GM23338 (cell line): ENCODE measurements at regions not wholly inside any gene's neighbourhood (a gene's known extent, or its start where the extent isn't known, plus 50 kb on each side); places are given as distances from the start of the nearest gene placed in this dataset.

ENCODE experiments used
- ATAC-seq: fragments of 200-7000 bp; cut with Tn5 transposase; 3 replicates; pipeline ENCODE4 v1.9.1; 2020
- DNase-seq: peaks from one replicate; pipeline ENCODE4 v3.0.0-alpha.2; 2015; ENCODE audit warnings: low spot score
- H2AFZ ChIP-seq: fragments of 200-600 bp; sonication (generic); 2 replicates; pipeline ENCODE4 v1.8.0; 2016; ENCODE audit warnings: antibody characterized with exemption, mild to moderate bottlenecking, moderate library complexity
- H3F3A ChIP-seq: fragments of 200-600 bp; sonication (generic); replicated peaks from 2 replicates; pipeline ENCODE4 v1.8.0; 2017; ENCODE audit warnings: antibody characterized with exemption, mixed run types, low read depth
- H3K27ac ChIP-seq: fragments of 200-600 bp; sonication (generic); 2 replicates; pipeline ENCODE4 v1.6.1; 2016; ENCODE audit warnings: low read depth
- H3K27me3 ChIP-seq: fragments of 200-600 bp; sonication (generic); 2 replicates; pipeline ENCODE4 v1.8.0; 2016; ENCODE audit warnings: mild to moderate bottlenecking, mixed run types, moderate library complexity; ENCODE audit not compliant: insufficient read depth
- H3K36me3 ChIP-seq: fragments of 200-600 bp; sonication (generic); 2 replicates; pipeline ENCODE4 v1.8.0; 2016; ENCODE audit warnings: mild to moderate bottlenecking; ENCODE audit not compliant: insufficient read depth
- H3K4me1 ChIP-seq: fragments of 200-600 bp; sonication (generic); 2 replicates; pipeline ENCODE4 v1.8.0; 2016; ENCODE audit warnings: mild to moderate bottlenecking, moderate library complexity; ENCODE audit not compliant: insufficient read depth
- H3K4me2 ChIP-seq: fragments of 200-600 bp; sonication (generic); 2 replicates; pipeline ENCODE4 v1.7.1; 2017; ENCODE audit warnings: mixed run types
- H3K4me3 ChIP-seq: fragments of 200-600 bp; sonication (generic); 2 replicates; pipeline ENCODE4 v1.6.1; 2016; ENCODE audit warnings: mixed run types
- H3K79me2 ChIP-seq: fragments of 200-600 bp; sonication (generic); replicated peaks from 2 replicates; pipeline ENCODE4 v1.8.0; 2017; ENCODE audit warnings: mild to moderate bottlenecking; ENCODE audit not compliant: insufficient read depth
- H3K9me2 ChIP-seq: fragments of 200-600 bp; sonication (generic); 2 replicates; pipeline ENCODE4 v1.8.0; 2017; ENCODE audit not compliant: insufficient read depth
- H4K20me1 ChIP-seq: fragments of 200-600 bp; sonication (generic); replicated peaks from 2 replicates; pipeline ENCODE4 v1.8.0; 2017; ENCODE audit warnings: mild to moderate bottlenecking; ENCODE audit not compliant: insufficient read depth
- H3K27ac Mint-ChIP-seq: 2 replicates; pipeline ENCODE4 v1.8.0; 2020; ENCODE audit warnings: inconsistent platforms, mild to moderate bottlenecking, moderate library complexity, mixed read lengths
- H3K27me3 Mint-ChIP-seq: 3 replicates; pipeline ENCODE4 v1.8.0; 2022; ENCODE audit warnings: low read depth, mild to moderate bottlenecking, moderate library complexity, mixed read lengths, inconsistent platforms; ENCODE audit not compliant: insufficient read depth, poor library complexity
- H3K36me3 Mint-ChIP-seq: 3 replicates; pipeline ENCODE4 v1.8.0; 2021; ENCODE audit warnings: low read depth, mild to moderate bottlenecking, inconsistent platforms, moderate library complexity, mixed read lengths
- H3K4me1 Mint-ChIP-seq: 3 replicates; pipeline ENCODE4 v1.8.0; 2020; ENCODE audit warnings: mild to moderate bottlenecking, inconsistent platforms, mixed read lengths
- H3K4me3 Mint-ChIP-seq: 3 replicates; pipeline ENCODE4 v1.8.0; 2021; ENCODE audit warnings: moderate library complexity, mild to moderate bottlenecking, inconsistent platforms, mixed read lengths
- H3K9me3 Mint-ChIP-seq: 3 replicates; pipeline ENCODE4 v1.8.0; 2020; ENCODE audit warnings: moderate library complexity, mild to moderate bottlenecking, inconsistent platforms, mixed read lengths
- CREB1 ChIP-seq: fragments of 250-450 bp; sonication (Bioruptor Pico); IDR thresholded peaks from 2 replicates; pipeline ENCODE4 v1.5.0; 2020; ENCODE audit warnings: low read depth, mild to moderate bottlenecking, moderate library complexity
- CTCF ChIP-seq, 2 experiments: fragments of 200-600 bp in 1 of 2; sonication (generic) in 1 of 2; conservative IDR thresholded peaks; 2 replicates each; pipeline versions ENCODE4 v1.5.1 to v1.6.1; 2016 to 2017; ENCODE audit warnings: antibody characterized with exemption in 2 of 2, low read depth in 2 of 2, mild to moderate bottlenecking in 2 of 2, moderate library complexity in 1 of 2
- EZH2 ChIP-seq: fragments of 200-600 bp; sonication (generic); IDR thresholded peaks from one replicate; pipeline ENCODE4 v1.8.0; 2017; ENCODE audit warnings: antibody characterized with exemption, mild to moderate bottlenecking, low read depth; ENCODE audit not compliant: unreplicated experiment
- EZH2phosphoT487 ChIP-seq: fragments of 200-600 bp; sonication (generic); IDR thresholded peaks from one replicate; pipeline ENCODE4 v1.8.1; 2018; ENCODE audit warnings: antibody characterized with exemption; ENCODE audit not compliant: unreplicated experiment
- JUNB ChIP-seq: IDR thresholded peaks from one replicate; pipeline ENCODE4 v1.6.1; 2016; ENCODE audit warnings: antibody characterized with exemption; ENCODE audit not compliant: unreplicated experiment
- POLR2AphosphoS5 ChIP-seq: IDR thresholded peaks from 2 replicates; pipeline ENCODE4 v1.6.1; 2016; ENCODE audit warnings: antibody characterized with exemption, low read depth
- STAT1 ChIP-seq: IDR thresholded peaks from one replicate; pipeline ENCODE4 v1.6.1; 2016; ENCODE audit warnings: antibody characterized with exemption; ENCODE audit not compliant: unreplicated experiment
- ZNF114 ChIP-seq: fragments of 250-450 bp; sonication (Bioruptor Pico); IDR thresholded peaks from 2 replicates; pipeline ENCODE4 v1.5.0; 2020; ENCODE audit warnings: mild to moderate bottlenecking, moderate library complexity
- ZNF331 ChIP-seq: fragments of 250-450 bp; sonication (Bioruptor Pico); IDR thresholded peaks from 2 replicates; pipeline ENCODE4 v1.5.0; 2020; ENCODE audit warnings: low read depth, mild to moderate bottlenecking, moderate library complexity
- ZNF462 ChIP-seq: fragments of 250-450 bp; sonication (Bioruptor Pico); IDR thresholded peaks from 2 replicates; pipeline ENCODE4 v1.5.0; 2020; ENCODE audit warnings: mild to moderate bottlenecking, moderate library complexity
- TF ChIP-seq, protein P1 (sequence below): IDR thresholded peaks from one replicate; pipeline ENCODE4 v1.6.1; 2018; ENCODE audit warnings: antibody characterized with exemption; ENCODE audit not compliant: unreplicated experiment
- TF ChIP-seq, protein P2 (sequence below): IDR thresholded peaks from 2 replicates; pipeline ENCODE4 v1.6.1; 2016; ENCODE audit warnings: antibody characterized with exemption

- Mint-ChIP-seq H3K4me3 (no peak overlapping the region), H3K27me3 (no peaks in the 10 kb centered on the region), H3K27ac (no peak overlapping the region), H3K9me3 (no peaks in the 10 kb centered on the region), H3K36me3 (no peaks in the 10 kb centered on the region), H3K4me1 (peaks cover 44% of the 10 kb centered on the region)
- DNase-seq (no peak), ATAC-seq (no peak)
- Histone ChIP-seq H3K27me3 (no peaks in the 10 kb centered on the region), H3K36me3 (no peaks in the 10 kb centered on the region), H3K79me2 (no peaks in the 10 kb centered on the region), H2AFZ (no peak overlapping the region), H3K4me1 (peaks cover 13% of the 10 kb centered on the region), H3K4me2 (no peak overlapping the region), H3F3A (no peaks in the 10 kb centered on the region), H4K20me1 (no peaks in the 10 kb centered on the region), H3K27ac (no peak overlapping the region), H3K4me3 (no peak overlapping the region), H3K9me2 (no peaks in the 10 kb centered on the region)
- no peak for TF ChIP-seq JUNB
- TF ChIP-seq EZH2: no peak
- no peak for TF ChIP-seq STAT1
- no peak for TF ChIP-seq ZNF331 (CRISPR knock-in tag)
- TF ChIP-seq, protein P1, sequence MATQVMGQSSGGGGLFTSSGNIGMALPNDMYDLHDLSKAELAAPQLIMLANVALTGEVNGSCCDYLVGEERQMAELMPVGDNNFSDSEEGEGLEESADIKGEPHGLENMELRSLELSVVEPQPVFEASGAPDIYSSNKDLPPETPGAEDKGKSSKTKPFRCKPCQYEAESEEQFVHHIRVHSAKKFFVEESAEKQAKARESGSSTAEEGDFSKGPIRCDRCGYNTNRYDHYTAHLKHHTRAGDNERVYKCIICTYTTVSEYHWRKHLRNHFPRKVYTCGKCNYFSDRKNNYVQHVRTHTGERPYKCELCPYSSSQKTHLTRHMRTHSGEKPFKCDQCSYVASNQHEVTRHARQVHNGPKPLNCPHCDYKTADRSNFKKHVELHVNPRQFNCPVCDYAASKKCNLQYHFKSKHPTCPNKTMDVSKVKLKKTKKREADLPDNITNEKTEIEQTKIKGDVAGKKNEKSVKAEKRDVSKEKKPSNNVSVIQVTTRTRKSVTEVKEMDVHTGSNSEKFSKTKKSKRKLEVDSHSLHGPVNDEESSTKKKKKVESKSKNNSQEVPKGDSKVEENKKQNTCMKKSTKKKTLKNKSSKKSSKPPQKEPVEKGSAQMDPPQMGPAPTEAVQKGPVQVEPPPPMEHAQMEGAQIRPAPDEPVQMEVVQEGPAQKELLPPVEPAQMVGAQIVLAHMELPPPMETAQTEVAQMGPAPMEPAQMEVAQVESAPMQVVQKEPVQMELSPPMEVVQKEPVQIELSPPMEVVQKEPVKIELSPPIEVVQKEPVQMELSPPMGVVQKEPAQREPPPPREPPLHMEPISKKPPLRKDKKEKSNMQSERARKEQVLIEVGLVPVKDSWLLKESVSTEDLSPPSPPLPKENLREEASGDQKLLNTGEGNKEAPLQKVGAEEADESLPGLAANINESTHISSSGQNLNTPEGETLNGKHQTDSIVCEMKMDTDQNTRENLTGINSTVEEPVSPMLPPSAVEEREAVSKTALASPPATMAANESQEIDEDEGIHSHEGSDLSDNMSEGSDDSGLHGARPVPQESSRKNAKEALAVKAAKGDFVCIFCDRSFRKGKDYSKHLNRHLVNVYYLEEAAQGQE: no peak
- no peak for TF ChIP-seq EZH2phosphoT487
- TF ChIP-seq CREB1: no peak
- no peak for TF ChIP-seq CTCF (conservative IDR thresholded peaks at IDR 0.05; ENCODE audit: low read depth in 2 of 2)
- TF ChIP-seq ZNF462: no peak
- TF ChIP-seq, protein P2, sequence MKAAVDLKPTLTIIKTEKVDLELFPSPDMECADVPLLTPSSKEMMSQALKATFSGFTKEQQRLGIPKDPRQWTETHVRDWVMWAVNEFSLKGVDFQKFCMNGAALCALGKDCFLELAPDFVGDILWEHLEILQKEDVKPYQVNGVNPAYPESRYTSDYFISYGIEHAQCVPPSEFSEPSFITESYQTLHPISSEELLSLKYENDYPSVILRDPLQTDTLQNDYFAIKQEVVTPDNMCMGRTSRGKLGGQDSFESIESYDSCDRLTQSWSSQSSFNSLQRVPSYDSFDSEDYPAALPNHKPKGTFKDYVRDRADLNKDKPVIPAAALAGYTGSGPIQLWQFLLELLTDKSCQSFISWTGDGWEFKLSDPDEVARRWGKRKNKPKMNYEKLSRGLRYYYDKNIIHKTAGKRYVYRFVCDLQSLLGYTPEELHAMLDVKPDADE: no peak
- no peak for TF ChIP-seq POLR2AphosphoS5
- TF ChIP-seq ZNF114 (CRISPR knock-in tag): no peak
These were observed 1073.0 kb downstream of the TDRD15 start for GRCh38 chr2:22196806-22197205.
